K562 (cell line): ENCODE measurements at regions not wholly inside any gene's neighbourhood (a gene's known extent, or its start where the extent isn't known, plus 50 kb on each side); places are given as distances from the start of the nearest gene placed in this dataset.

Experiments
- ATAC-seq: fragments of 200-7000 bp; cut with Tn5 transposase; 3 replicates; pipeline ENCODE4 v1.9.1; 2020; ENCODE audit warnings: moderate library complexity
- BruUV-seq: library from RNA; stranded (reverse); fragments of 400-500 nt; replicated peaks from 2 replicates; lab custom pipeline; 2021; lab: Mats Ljungman, UMichigan
- CTCF ChIA-PET: fragments of 300-600 bp; formaldehyde crosslinking; extraction: SDS; loops from one replicate; lab custom pipeline; 2021; ENCODE audit warnings: low intra/inter-chr PET ratio; lab: Yijun Ruan, JAX
- POLR2A ChIA-PET: fragments of 300-600, 350-650 bp; sonication (Branson Sonifier 250); formaldehyde crosslinking; extraction: SDS; loops from one replicate; lab custom pipeline; 2021; ENCODE audit warnings: antibody characterized with exemption, inconsistent platforms; lab: Yijun Ruan, JAX
- DNase-seq, 4 experiments: peaks; one replicate each; pipeline versions ENCODE4 v3.0.0 to v3.0.0-alpha.2; 2011 to 2018; ENCODE audit warnings: low spot score in 3 of 4, mixed read lengths in 3 of 4; ENCODE audit errors: extremely low read depth in 1 of 4
- FAIRE-seq: peaks from 2 replicates; lab custom pipeline; 2011; peaks lifted over from hg19 to GRCh38; lab: Jason Lieb, UNC
- H2AFZ ChIP-seq: 2 replicates; pipeline ENCODE4 v1.6.0; 2011; ENCODE audit warnings: low read depth, low read length, control low read depth, inconsistent platforms
- H3K27ac ChIP-seq: fragments of 200-600 bp; 3 replicates; pipeline ENCODE4 v1.8.0; 2011; ENCODE audit warnings: low read depth, mild to moderate bottlenecking, control low read depth, inconsistent platforms, low read length, moderate library complexity, mixed read lengths; ENCODE audit errors: extremely low read depth
- H3K27me3 ChIP-seq, 2 experiments: fragments of 300-600 bp in 1 of 2; 2 replicates in 1 of 2; 3 replicates in 1 of 2; pipeline versions ENCODE4 v1.6.0 to v1.8.0; 2011; ENCODE audit warnings: inconsistent platforms in 2 of 2, low read length in 2 of 2, mild to moderate bottlenecking in 1 of 2, mixed read lengths in 1 of 2, moderate library complexity in 1 of 2; ENCODE audit not compliant: control insufficient read depth in 2 of 2, insufficient read depth in 2 of 2
- H3K36me3 ChIP-seq: fragments of 300-600 bp; 3 replicates; pipeline ENCODE4 v1.8.0; 2011; ENCODE audit warnings: mild to moderate bottlenecking, low read length, inconsistent platforms; ENCODE audit not compliant: control insufficient read depth, insufficient read depth
- H3K4me1 ChIP-seq, 2 experiments: fragments of 200-600 bp in 1 of 2; replicated peaks in 1 of 2; 2 replicates in 1 of 2; 3 replicates in 1 of 2; pipeline versions ENCODE4 v1.5.1 to v1.8.0; 2011; ENCODE audit warnings: inconsistent platforms in 2 of 2, low read length in 2 of 2, mild to moderate bottlenecking in 1 of 2, mixed read lengths in 1 of 2, moderate library complexity in 1 of 2; ENCODE audit not compliant: control insufficient read depth in 2 of 2, insufficient read depth in 2 of 2
- H3K4me2 ChIP-seq: 2 replicates; pipeline ENCODE4 v1.6.1; 2011; ENCODE audit warnings: low read length, control low read depth, inconsistent platforms, mixed read lengths; ENCODE audit not compliant: insufficient read depth
- H3K4me3 ChIP-seq: fragments of 200-600 bp; sonication (generic), shearing (Covaris generic); 2 replicates; pipeline ENCODE4 v1.5.1; 2016; ENCODE audit warnings: control low read depth, inconsistent platforms
- H3K79me2 ChIP-seq: fragments of 200-600 bp; 3 replicates; pipeline ENCODE4 v1.8.0; 2011; ENCODE audit warnings: low read length, inconsistent platforms; ENCODE audit not compliant: control insufficient read depth, insufficient read depth
- H3K9ac ChIP-seq, 2 experiments: 2 replicates each; pipeline versions ENCODE4 v1.6.0 to v1.6.1; 2011; ENCODE audit warnings: low read depth in 2 of 2, low read length in 2 of 2, control low read depth in 1 of 2, inconsistent platforms in 1 of 2, mild to moderate bottlenecking in 1 of 2, mixed read lengths in 1 of 2; ENCODE audit not compliant: insufficient read depth in 1 of 2
- H3K9me1 ChIP-seq: one replicate; pipeline ENCODE4 v1.6.0; 2011; ENCODE audit warnings: inconsistent platforms, mild to moderate bottlenecking, low read length, moderate library complexity; ENCODE audit not compliant: control insufficient read depth, insufficient read depth
- H3K9me3 ChIP-seq: replicated peaks from 2 replicates; pipeline ENCODE4 v1.5.1; 2011; ENCODE audit warnings: low read depth, low read length, inconsistent platforms; ENCODE audit not compliant: control insufficient read depth, insufficient read depth
- H4K20me1 ChIP-seq: replicated peaks from 2 replicates; pipeline ENCODE4 v1.6.1; 2011; ENCODE audit warnings: low read length, inconsistent platforms, mixed read lengths; ENCODE audit not compliant: control insufficient read depth, insufficient read depth
- CREB3L1 ChIP-seq: fragments of 450-650 bp; IDR thresholded peaks from 2 replicates; pipeline ENCODE4 v1.6.1; 2014; ENCODE audit warnings: low read depth, mild to moderate bottlenecking, moderate library complexity, borderline replicate concordance
- E2F5 ChIP-seq: sonication (generic); formaldehyde crosslinking; IDR thresholded peaks from 2 replicates; pipeline ENCODE4 v1.8.0; 2022; ENCODE audit warnings: mild to moderate bottlenecking, missing genetic modification reagents
- HNRNPH1 ChIP-seq: fragments of 200-400 bp; formaldehyde crosslinking; optimal IDR thresholded peaks from 2 replicates; pipeline ENCODE3; 2017; ENCODE audit warnings: low read depth, mild to moderate bottlenecking, low read length, moderate library complexity
- JUND ChIP-seq, 2 experiments: IDR thresholded peaks; 2 replicates in 1 of 2; 3 replicates in 1 of 2; pipeline ENCODE4 v1.6.1; 2011; ENCODE audit warnings: borderline replicate concordance in 2 of 2, low read depth in 2 of 2, low read length in 2 of 2, improper control_type of control experiment in 1 of 2, missing biosample characterization in 1 of 2, missing genetic modification characterization in 1 of 2, missing genetic modification reagents in 1 of 2
- KDM4B ChIP-seq, 2 experiments: fragments of 450-650 bp in 1 of 2; sonication (generic) in 1 of 2; IDR thresholded peaks; 2 replicates each; pipeline ENCODE4 v1.6.1; 2016 to 2017; ENCODE audit warnings: borderline replicate concordance in 2 of 2, antibody characterized with exemption in 1 of 2, low read depth in 1 of 2, mild to moderate bottlenecking in 1 of 2
- MAZ ChIP-seq, 2 experiments: fragments of 450-650 bp in 1 of 2; sonication (generic) in 1 of 2; formaldehyde crosslinking; IDR thresholded peaks in 1 of 2; conservative IDR thresholded peaks in 1 of 2; 2 replicates each; pipeline versions ENCODE4 v1.4.0 to v1.5.0; 2020; ENCODE audit warnings: mild to moderate bottlenecking in 1 of 2, missing genetic modification reagents in 1 of 2
- MXI1 ChIP-seq: IDR thresholded peaks from 2 replicates; pipeline ENCODE4 v1.6.1; 2011; ENCODE audit warnings: low read depth, mild to moderate bottlenecking, improper control_type of control experiment, low read length
- NFE2 ChIP-seq: IDR thresholded peaks from 2 replicates; pipeline ENCODE4 v1.6.1; 2014; ENCODE audit warnings: antibody characterized with exemption, low read depth
- SFPQ ChIP-seq: fragments of 200-400 bp; formaldehyde crosslinking; IDR thresholded peaks from 2 replicates; pipeline ENCODE4 v1.6.1; 2017; ENCODE audit warnings: mild to moderate bottlenecking, low read depth, low read length, moderate library complexity
- SMARCB1 ChIP-seq: IDR thresholded peaks from 2 replicates; pipeline ENCODE4 v1.6.1; 2011; ENCODE audit warnings: improper control_type of control experiment, low read depth; ENCODE audit not compliant: insufficient read length
- SP2 ChIP-seq: IDR thresholded peaks from 2 replicates; pipeline ENCODE4 v1.6.1; 2011; ENCODE audit warnings: mild to moderate bottlenecking, low read depth, low read length, moderate library complexity; ENCODE audit not compliant: poor library complexity, severe bottlenecking; ENCODE audit errors: extremely low read depth
- SREBF2 ChIP-seq: sonication (generic); formaldehyde crosslinking; IDR thresholded peaks from 2 replicates; pipeline ENCODE4 v1.4.0; 2020; ENCODE audit warnings: mild to moderate bottlenecking, missing genetic modification reagents
- SRSF7 ChIP-seq: fragments of 200-400 bp; formaldehyde crosslinking; optimal IDR thresholded peaks from 2 replicates; pipeline ENCODE3; 2017; ENCODE audit warnings: mild to moderate bottlenecking, low read depth, low read length
- STAT5B ChIP-seq: fragments of 250-450 bp; sonication (Bioruptor Pico); IDR thresholded peaks from 2 replicates; pipeline ENCODE4 v1.8.0; 2021; ENCODE audit warnings: mild to moderate bottlenecking, inconsistent platforms
- ZNF143 ChIP-seq: sonication (generic); formaldehyde crosslinking; IDR thresholded peaks from 2 replicates; pipeline ENCODE4 v1.9.0; 2022; ENCODE audit warnings: mild to moderate bottlenecking, missing genetic modification reagents
- ZNF740 ChIP-seq, 3 experiments: fragments of 200-800 bp in 1 of 3; sonication (Bioruptor generic) in 1 of 3; sonication (generic) in 1 of 3; formaldehyde crosslinking in 1 of 3; IDR thresholded peaks; 2 replicates each; pipeline versions ENCODE4 v1.6.1 to v1.8.0; 2016 to 2022; ENCODE audit warnings: mild to moderate bottlenecking in 2 of 3, missing compliant biosample characterization in 2 of 3, missing genetic modification characterization in 2 of 3, missing genetic modification reagents in 1 of 3
- WGBS: fragments of 100-300 bp; shearing (Covaris generic); methylation state at CpG from one replicate; pipeline ENCODE4 v1.1.6; 2016; ENCODE audit warnings: low coverage, mixed read lengths; ENCODE audit not compliant: insufficient coverage; ENCODE audit errors: missing lambda C conversion rate; 5-methylcytosine and 5-hydroxymethylcytosine counted together
- in situ Hi-C: fragments of 300-500 bp; cut with MboI; formaldehyde crosslinking; loops from 4 replicates; pipeline ENCODE4 v1.15.0; 2018; ENCODE audit warnings: inconsistent platforms, mixed read lengths
- intact Hi-C: fragments of 100-400 bp; cut with micrococcal nuclease; formaldehyde crosslinking; loops from 2 replicates; pipeline ENCODE4 v1.14.2; 2022

- H3K27me3 ChIP-seq = no peaks in the 10 kb centered on the region; a peak in 1 of 5 replicates
- no peaks in the 10 kb centered on the region for H4K20me1 ChIP-seq
- POLR2A ChIA-PET = no interaction called here
- intact Hi-C loops = no loop called here
- WGBS = 33% methylated on average over 1 of the region's 1 CpG
- no peak overlapping the region for H3K4me3 ChIP-seq
- ATAC-seq (no peak), FAIRE-seq (no peak), DNase-seq (no peak)
- no peaks in the 10 kb centered on the region for H3K9me1 ChIP-seq
- no peaks in the 10 kb centered on the region for H3K36me3 ChIP-seq
- no peaks in the 10 kb centered on the region; a peak in 1 of 5 replicates for H3K4me1 ChIP-seq
- H3K9ac ChIP-seq = no peak overlapping the region
- no peaks in the 10 kb centered on the region for H3K79me2 ChIP-seq
- H3K27ac ChIP-seq = no peak overlapping the region
- no peak overlapping the region for H2AFZ ChIP-seq
- H3K9me3 ChIP-seq = no peaks in the 10 kb centered on the region
- BruUV-seq = no TSS peak
- no peak overlapping the region for H3K4me2 ChIP-seq
- in situ Hi-C loops = no loop called here
- CTCF ChIA-PET = no interaction called here
- TF ChIP-seq SFPQ (no peak), MXI1 (no peak), NFE2 (no peak), MAZ (CRISPR knock-in tag; conservative IDR thresholded peaks at IDR 0.05 in 1 of 2, IDR thresholded peaks at IDR 0.05 in 1 of 2) (no peak), STAT5B (CRISPR knock-in tag) (no peak), CREB3L1 (no peak), SREBF2 (CRISPR knock-in tag) (no peak), SP2 (no peak), KDM4B (IDR thresholded peaks at IDR 0.05; ENCODE audit: borderline replicate concordance in 2 of 2, low read depth in 1 of 2) (no peak), SRSF7 (no peak), ZNF143 (CRISPR knock-in tag) (no peak), E2F5 (CRISPR knock-in tag) (no peak), HNRNPH1 (no peak), JUND (IDR thresholded peaks at IDR 0.05; ENCODE audit: borderline replicate concordance, low read depth, low read length) (no peak), JUND (tag; IDR thresholded peaks at IDR 0.05; ENCODE audit: borderline replicate concordance, low read depth, low read length) (no peak), ZNF740 (CRISPR knock-in tag; IDR thresholded peaks at IDR 0.05) (no peak), ZNF740 (tag; IDR thresholded peaks at IDR 0.05) (no peak), SMARCB1 (no peak)
These were observed 186.3 kb downstream of the TUBA3C start for GRCh38 chr13:18995259-18995873.
